ENCODE measurements at regions not wholly inside any gene's neighbourhood (a gene's known extent, or its start where the extent isn't known, plus 50 kb on each side); places are given as distances from the start of the nearest gene placed in this dataset.
"Not testable (repeated sequence)": the region's sequence is repeated elsewhere in the genome, so short reads cannot be mapped to it uniquely, and the experiment has no call there.

- DNase-seq, result no peak
Observed at GRCh38 chr3:51588724-51589123, 50.2 kb downstream of the RAD54L2 start.

GRCh38 chr3:51591231-51591630, 52.7 kb downstream of the RAD54L2 start:
- DNase-seq, result no peak

GRCh38 chr3:51593697-51594096, 55.2 kb downstream of the RAD54L2 start:
- no peak for DNase-seq

- not testable (repeated sequence) for DNase-seq
Observed at GRCh38 chr3:51599638-51600037, 61.1 kb downstream of the RAD54L2 start.

- DNase-seq, result no peak
Observed at GRCh38 chr3:51604212-51604611, 65.7 kb downstream of the RAD54L2 start.

- DNase-seq, result peak; percentile 10
Observed at GRCh38 chr3:51605938-51606337, 65.1 kb upstream of the TEX264 start.

- DNase-seq, result not testable (repeated sequence)
Observed at GRCh38 chr3:51606871-51607270, 64.2 kb upstream of the TEX264 start.

- not testable (repeated sequence) for DNase-seq
Observed at GRCh38 chr3:51607591-51608325, 63.3 kb upstream of the TEX264 start.

GRCh38 chr3:51610708-51611107, 60.3 kb upstream of the TEX264 start:
- no peak for DNase-seq

- DNase-seq, result peak; percentile 31
Observed at GRCh38 chr3:51617597-51617996, 53.5 kb upstream of the TEX264 start.

- not testable (repeated sequence) for DNase-seq
Observed at GRCh38 chr3:51618038-51618437, 53.0 kb upstream of the TEX264 start.

- DNase-seq, result no peak
Observed at GRCh38 chr3:51618496-51618895, 52.6 kb upstream of the TEX264 start.

- DNase-seq, result no peak
Observed at GRCh38 chr3:51619983-51620382, 51.1 kb upstream of the TEX264 start.

- no peak for DNase-seq
Observed at GRCh38 chr3:51620543-51620942, 50.5 kb upstream of the TEX264 start.

GRCh38 chr3:51621091-51621892, 49.8 kb upstream of the TEX264 start:
- DNase-seq, result no peak
